ENCODE measurements at regions not wholly inside any gene's neighbourhood (a gene's known extent, or its start where the extent isn't known, plus 50 kb on each side); places are given as distances from the start of the nearest gene placed in this dataset.
"Not testable (repeated sequence)": the region's sequence is repeated elsewhere in the genome, so short reads cannot be mapped to it uniquely, and the experiment has no call there.

DNA sequence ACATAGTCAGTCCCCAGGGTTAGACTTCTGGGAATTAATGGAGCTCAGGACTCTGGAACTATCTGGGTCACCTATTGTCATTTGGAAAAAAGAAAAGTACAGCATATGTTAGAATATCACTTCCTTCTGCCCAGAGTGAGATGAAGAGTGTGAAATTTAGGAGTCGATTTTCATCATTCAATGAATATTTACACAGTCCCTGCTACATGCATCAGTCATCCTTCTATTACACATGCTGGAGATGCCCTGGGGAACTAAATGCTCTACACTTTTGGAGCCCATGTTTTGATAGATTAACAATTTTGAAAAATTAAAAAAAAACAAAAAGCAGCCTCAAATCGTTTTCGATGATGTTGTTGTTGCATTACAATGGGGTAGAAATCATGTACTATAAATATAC lies 315.4 kb downstream of the ALDH8A1 start:
- no peak for DNase-seq (ENCODE audit: low spot score)

DNA sequence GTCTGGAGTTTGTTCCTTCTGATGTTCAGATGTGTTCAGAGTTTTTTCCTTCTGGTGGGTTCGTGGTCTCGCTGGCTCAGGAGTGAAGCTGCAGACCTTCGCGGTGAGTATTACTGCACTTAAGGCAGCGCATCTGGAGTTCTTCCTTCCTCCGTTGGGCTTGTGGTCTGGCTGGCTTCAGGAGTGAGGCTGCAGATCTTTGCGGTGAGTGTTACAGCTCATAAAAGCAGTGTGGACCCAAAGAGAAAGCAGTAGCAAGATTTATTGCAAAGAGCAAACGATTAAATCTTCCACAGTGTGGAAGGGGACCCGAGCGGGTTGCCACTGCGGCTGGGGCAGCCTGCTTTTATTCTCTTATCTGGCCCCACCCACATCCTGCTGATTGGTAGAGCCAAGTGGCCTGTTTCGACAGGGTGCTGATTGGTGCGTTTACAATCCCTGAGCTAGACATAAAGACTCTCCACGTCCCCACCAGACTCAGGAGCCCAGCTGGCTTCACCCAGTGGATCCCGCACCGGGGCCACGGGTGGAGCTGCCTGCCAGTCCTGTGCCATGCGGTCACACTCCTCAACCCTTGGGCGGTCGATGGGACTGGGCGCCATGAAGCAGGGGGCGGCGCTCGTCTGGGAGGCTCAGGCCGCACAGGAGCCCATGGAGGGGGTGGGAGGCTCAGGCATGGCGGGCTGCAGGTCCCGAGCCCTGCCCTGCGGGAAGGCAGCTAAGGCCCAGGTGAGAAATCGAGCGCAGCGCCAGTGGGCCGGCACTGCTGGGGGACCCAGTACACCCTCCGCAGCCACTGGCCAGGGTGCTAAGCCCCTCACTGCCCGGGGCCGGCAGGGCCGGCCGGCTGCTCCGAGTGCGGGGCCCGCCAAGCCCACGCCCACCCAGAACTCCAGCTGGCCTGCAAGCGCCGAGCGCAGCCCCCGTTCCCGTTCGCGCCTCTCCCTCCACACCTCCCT lies 315.3 kb upstream of the SGK1 start:
- DNase-seq (ENCODE audit: low spot score) = not testable (repeated sequence)

DNA sequence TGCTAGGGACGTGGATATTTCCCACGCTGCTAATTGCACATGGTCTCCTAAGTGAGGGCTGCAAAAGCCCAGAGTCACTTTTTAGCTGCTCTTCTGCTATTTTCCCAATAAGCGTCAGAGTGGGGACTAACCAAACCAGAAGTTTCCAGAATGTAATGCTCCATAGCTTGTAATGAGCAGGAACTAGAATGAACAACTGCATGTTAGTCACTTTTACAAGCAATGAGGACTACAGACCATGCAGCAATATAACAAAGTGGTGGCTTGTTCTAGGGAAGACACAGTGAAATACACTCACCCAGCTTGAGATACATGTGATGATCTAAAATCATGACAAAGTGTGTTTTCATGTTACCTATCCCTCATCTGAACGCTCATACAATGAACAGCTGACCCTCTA lies 314.1 kb upstream of the SGK1 start:
- no peak for DNase-seq (ENCODE audit: low spot score)

DNA sequence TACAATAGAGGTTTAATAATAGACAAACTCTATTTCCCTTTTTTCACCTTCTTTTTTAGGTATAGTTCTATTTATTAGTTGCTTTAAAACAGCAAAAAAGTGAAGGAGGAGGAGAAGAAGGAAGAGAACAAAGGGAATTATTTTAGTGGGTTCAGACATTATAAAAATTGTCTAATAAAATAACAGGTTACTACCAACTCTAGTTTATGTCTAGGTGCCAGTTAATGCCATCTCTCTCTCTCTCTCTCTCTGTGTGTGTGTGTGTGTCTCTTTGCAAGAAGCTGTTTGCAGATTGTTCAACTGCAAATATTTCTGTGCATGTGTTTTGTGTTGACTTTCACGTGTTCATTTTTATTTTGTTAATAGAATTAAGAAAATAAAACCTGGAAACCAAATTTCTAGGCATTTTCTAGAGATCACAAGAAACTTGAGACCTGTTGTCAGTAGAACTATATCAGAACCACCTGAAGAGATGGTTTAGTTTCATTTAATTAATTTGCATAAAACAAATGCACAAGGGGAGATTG lies 313.5 kb upstream of the SGK1 start:
- DNase-seq (ENCODE audit: low spot score) = no peak

- no peak for DNase-seq (ENCODE audit: low spot score)
Observed at GRCh38 chr6:134630508-134631121, 312.7 kb upstream of the SGK1 start.

- no peak for DNase-seq (ENCODE audit: low spot score)
Observed at GRCh38 chr6:134628154-134628553, 310.2 kb upstream of the SGK1 start.

- no peak for DNase-seq (ENCODE audit: low spot score)
Observed at GRCh38 chr6:134627707-134628106, 309.8 kb upstream of the SGK1 start.

- DNase-seq (ENCODE audit: low spot score) = no peak
Observed at GRCh38 chr6:134626589-134626988, 308.7 kb upstream of the SGK1 start.

DNA sequence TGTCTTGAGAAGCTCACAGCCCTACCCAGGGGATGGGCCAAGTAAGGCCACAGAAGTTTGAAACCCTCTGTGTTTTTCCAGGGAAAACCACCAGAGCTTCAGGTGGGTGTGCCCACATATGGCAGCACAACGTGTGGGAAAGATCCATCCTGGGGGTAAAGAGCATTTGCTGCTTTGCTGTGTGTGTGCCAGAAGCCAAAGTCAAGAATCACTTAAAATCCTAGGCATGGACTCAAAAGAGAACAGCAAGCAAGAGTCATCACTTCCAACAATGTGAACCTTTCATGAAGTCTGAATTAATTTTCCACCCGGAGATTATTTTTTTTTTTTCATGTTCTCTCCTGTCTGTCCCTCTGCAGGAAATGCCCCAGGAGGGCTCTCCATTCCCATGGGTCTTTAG lies 308.2 kb upstream of the SGK1 start:
- DNase-seq (ENCODE audit: low spot score) = no peak

GRCh38 chr6:134624781-134625180 lies 306.9 kb upstream of the SGK1 start:
- no peak for DNase-seq (ENCODE audit: low spot score)

DNA sequence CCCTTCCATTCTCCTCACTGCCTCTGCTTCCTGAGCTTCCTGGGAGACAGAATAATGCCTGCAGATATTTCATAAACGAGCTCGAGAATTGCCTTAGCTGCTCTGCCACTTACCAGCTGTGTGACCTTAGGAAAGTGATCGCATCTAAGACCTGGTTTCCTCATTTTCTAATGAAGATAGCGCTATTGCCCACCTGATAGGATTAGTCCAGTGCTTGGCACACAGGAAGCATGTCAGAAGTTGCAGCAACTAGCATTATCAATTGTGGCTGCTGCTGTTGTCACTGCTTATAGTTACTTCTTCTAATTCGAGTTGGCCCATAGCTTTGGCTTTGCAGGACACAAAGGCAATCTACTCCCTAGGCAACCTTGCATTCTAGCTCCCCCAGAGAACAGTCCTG lies 305.5 kb upstream of the SGK1 start:
- DNase-seq (ENCODE audit: low spot score) = no peak

DNA sequence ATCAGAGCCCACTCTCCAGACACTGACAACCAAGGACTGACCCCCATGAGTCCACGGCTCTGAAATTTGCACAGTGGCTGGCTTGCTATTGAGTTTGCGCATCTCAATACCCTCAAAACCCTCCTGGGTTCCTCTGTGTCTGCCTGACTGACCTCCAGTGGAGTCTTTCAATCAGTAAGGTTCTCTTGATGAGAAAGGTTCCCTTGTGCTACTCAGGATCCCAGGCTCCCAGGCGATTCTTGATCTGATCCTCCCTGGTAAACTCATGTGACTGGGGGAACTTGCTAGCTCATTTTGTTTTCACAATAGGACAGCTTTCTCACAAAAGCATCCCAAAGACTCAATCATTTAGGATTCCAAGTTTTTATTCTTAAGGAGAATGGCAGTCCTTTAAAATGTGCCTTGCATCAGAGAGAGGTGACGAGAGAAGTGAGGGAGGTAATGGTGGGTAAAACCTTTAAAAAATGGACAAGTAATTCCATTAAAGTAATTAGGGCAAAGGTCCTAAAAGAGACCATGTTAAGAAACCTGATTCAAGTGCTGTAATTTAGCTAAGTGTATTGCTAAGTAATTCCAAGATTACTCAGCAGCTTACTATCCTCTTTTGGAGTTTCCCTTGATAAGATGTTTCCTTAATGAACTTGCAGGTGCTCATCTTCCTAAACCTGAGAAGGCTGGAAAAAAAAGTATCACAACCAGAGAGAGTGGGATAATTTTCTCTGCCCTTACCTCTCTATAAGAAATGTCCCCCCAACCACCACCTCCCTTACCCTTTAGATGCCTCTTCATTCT lies 304.7 kb upstream of the SGK1 start:
- no peak for DNase-seq (ENCODE audit: low spot score)

- no peak for DNase-seq (ENCODE audit: low spot score)
Observed at GRCh38 chr6:134621858-134622257, 303.9 kb upstream of the SGK1 start.

GRCh38 chr6:134619789-134620188 lies 301.9 kb upstream of the SGK1 start:
- no peak for DNase-seq (ENCODE audit: low spot score)

DNA sequence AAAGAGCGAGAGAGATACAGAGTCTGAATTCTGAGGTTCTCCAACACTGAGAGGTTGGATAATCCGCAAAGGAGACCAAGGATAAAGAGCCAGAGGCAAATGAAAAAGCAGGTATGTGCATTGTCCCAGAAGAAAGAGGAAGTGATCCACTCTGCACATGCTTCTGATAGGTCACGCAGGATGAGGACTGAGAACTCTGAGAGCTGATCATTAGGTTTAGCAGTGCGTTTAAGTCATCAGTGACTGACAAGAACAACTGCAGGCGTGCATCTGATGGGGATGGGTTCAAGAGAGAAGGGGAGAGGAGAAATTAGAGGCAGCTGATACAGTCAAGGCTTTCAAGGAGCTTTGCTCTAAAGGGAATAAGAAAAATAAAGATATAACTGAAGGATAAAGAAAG lies 301.2 kb upstream of the SGK1 start:
- DNase-seq (ENCODE audit: low spot score) = no peak

GRCh38 chr6:134614606-134615485 lies 296.9 kb upstream of the SGK1 start:
- no peak for DNase-seq (ENCODE audit: low spot score)

GRCh38 chr6:134612128-134612527 lies 294.2 kb upstream of the SGK1 start:
- DNase-seq (ENCODE audit: low spot score) = not testable (repeated sequence)

DNA sequence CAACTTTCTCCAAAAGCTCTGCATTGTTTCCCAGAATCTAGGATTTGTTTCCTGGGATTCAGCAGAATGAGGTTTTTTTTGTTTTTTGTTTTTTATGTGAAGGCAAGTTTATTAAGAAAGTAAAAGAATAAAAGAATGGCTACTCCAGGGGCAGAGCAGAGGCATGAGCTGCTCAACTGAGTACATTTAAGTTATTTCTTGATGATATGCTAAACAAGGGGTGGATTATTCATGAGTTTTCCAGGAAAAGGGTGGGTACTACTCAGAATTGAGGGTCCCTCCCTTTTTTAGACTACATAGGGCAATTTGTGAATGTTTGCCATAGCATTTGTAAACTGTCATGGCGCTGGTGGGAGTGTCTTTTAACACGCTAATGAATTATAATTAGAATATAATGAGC lies 292.5 kb upstream of the SGK1 start:
- no peak for DNase-seq (ENCODE audit: low spot score)

- DNase-seq (ENCODE audit: low spot score) = no peak
Observed at GRCh38 chr6:134609716-134610261, 291.9 kb upstream of the SGK1 start.

DNA sequence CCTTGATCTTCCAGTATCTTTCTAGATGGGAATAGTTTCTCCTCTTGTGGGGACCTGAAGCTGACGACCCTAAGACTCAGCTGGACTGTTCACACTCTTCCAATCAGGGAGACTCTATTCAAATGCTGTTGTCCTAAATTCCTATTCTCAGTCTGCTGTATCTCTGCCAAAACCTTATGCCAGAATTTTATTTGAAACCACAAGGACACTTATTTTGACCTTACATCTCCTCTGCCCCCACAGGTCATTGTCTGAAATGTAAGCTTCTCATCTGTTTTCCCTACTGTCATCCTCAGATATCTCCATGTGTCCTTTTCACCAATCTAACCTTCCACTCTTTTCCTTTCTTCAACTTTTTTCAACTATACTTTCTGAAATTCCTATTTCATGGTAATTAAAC lies 289.5 kb upstream of the SGK1 start:
- DNase-seq (ENCODE audit: low spot score) = no peak

- no peak for DNase-seq (ENCODE audit: low spot score)
Observed at GRCh38 chr6:134605034-134605433, 287.1 kb upstream of the SGK1 start.

Data from kidney capillary endothelial cell (primary cell).